ENCODE measurements at regions not wholly inside any gene's neighbourhood (a gene's known extent, or its start where the extent isn't known, plus 50 kb on each side); places are given as distances from the start of the nearest gene placed in this dataset.

GRCh38 chr10:28776519-28776918 is 99.2 kb downstream of the BAMBI start:
- CTCF ChIA-PET = no interaction called here
- H3K9me3 ChIP-seq (ENCODE audit: control insufficient read depth, insufficient read depth, low read depth, low read length) = no peaks in the 10 kb centered on the region
- DNase-seq (ENCODE audit: low read depth, low spot score) (no peak), ATAC-seq (no peak)
- no peak overlapping the region for H3K27ac ChIP-seq (ENCODE audit: low read length)
- H3K4me1 ChIP-seq (ENCODE audit: control insufficient read depth, insufficient read depth, low read length) = no peaks in the 10 kb centered on the region
- in situ Hi-C loops (cut with HindIII; ENCODE audit: low pct_unique_long_range_greater_than_20kb, low sequenced_read_pairs) = no loop called here
- H3K36me3 ChIP-seq (ENCODE audit: control insufficient read depth, insufficient read depth, low read length) = no peaks in the 10 kb centered on the region
- no peaks in the 10 kb centered on the region for H3K27me3 ChIP-seq (ENCODE audit: control insufficient read depth, insufficient read depth, low read length)
- no peak overlapping the region for H3K4me3 ChIP-seq (ENCODE audit: low read depth in 2 of 2, low read length in 2 of 2)
- intact Hi-C loops (cut with micrococcal nuclease; ENCODE audit: unreplicated experiment) = no loop called here
- no TSS peak for BruUV-seq (replicated peaks)
- POLR2A ChIA-PET = no interaction called here
- TF ChIP-seq TCF7L2 (IDR thresholded peaks at IDR 0.05; ENCODE audit: low read depth, low read length) (no peak), SIN3A (IDR thresholded peaks at IDR 0.05; ENCODE audit: borderline replicate concordance, insufficient read depth, low read depth, low read length) (no peak), POLR2AphosphoS5 (IDR thresholded peaks at IDR 0.05; ENCODE audit: low read depth, low read length) (no peak)
- TF ChIP-seq, protein P1, sequence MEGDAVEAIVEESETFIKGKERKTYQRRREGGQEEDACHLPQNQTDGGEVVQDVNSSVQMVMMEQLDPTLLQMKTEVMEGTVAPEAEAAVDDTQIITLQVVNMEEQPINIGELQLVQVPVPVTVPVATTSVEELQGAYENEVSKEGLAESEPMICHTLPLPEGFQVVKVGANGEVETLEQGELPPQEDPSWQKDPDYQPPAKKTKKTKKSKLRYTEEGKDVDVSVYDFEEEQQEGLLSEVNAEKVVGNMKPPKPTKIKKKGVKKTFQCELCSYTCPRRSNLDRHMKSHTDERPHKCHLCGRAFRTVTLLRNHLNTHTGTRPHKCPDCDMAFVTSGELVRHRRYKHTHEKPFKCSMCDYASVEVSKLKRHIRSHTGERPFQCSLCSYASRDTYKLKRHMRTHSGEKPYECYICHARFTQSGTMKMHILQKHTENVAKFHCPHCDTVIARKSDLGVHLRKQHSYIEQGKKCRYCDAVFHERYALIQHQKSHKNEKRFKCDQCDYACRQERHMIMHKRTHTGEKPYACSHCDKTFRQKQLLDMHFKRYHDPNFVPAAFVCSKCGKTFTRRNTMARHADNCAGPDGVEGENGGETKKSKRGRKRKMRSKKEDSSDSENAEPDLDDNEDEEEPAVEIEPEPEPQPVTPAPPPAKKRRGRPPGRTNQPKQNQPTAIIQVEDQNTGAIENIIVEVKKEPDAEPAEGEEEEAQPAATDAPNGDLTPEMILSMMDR (IDR thresholded peaks at IDR 0.05) = no peak
- TF ChIP-seq, protein P2, sequence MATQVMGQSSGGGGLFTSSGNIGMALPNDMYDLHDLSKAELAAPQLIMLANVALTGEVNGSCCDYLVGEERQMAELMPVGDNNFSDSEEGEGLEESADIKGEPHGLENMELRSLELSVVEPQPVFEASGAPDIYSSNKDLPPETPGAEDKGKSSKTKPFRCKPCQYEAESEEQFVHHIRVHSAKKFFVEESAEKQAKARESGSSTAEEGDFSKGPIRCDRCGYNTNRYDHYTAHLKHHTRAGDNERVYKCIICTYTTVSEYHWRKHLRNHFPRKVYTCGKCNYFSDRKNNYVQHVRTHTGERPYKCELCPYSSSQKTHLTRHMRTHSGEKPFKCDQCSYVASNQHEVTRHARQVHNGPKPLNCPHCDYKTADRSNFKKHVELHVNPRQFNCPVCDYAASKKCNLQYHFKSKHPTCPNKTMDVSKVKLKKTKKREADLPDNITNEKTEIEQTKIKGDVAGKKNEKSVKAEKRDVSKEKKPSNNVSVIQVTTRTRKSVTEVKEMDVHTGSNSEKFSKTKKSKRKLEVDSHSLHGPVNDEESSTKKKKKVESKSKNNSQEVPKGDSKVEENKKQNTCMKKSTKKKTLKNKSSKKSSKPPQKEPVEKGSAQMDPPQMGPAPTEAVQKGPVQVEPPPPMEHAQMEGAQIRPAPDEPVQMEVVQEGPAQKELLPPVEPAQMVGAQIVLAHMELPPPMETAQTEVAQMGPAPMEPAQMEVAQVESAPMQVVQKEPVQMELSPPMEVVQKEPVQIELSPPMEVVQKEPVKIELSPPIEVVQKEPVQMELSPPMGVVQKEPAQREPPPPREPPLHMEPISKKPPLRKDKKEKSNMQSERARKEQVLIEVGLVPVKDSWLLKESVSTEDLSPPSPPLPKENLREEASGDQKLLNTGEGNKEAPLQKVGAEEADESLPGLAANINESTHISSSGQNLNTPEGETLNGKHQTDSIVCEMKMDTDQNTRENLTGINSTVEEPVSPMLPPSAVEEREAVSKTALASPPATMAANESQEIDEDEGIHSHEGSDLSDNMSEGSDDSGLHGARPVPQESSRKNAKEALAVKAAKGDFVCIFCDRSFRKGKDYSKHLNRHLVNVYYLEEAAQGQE (IDR thresholded peaks at IDR 0.05; ENCODE audit: insufficient read depth in 1 of 2, low read depth in 2 of 2, low read length in 1 of 2) = no peak

- no TSS peak for BruUV-seq (replicated peaks)
- intact Hi-C loops (cut with micrococcal nuclease; ENCODE audit: unreplicated experiment) (no loop called here), in situ Hi-C loops (cut with HindIII; ENCODE audit: low pct_unique_long_range_greater_than_20kb, low sequenced_read_pairs) (no loop called here)
- Histone ChIP-seq H3K27me3 (ENCODE audit: control insufficient read depth, insufficient read depth, low read length) (no peaks in the 10 kb centered on the region), H3K9me3 (ENCODE audit: control insufficient read depth, insufficient read depth, low read depth, low read length) (no peaks in the 10 kb centered on the region), H3K4me3 (ENCODE audit: low read depth in 2 of 2, low read length in 2 of 2) (no peak overlapping the region), H3K4me1 (ENCODE audit: control insufficient read depth, insufficient read depth, low read length) (no peaks in the 10 kb centered on the region), H3K36me3 (ENCODE audit: control insufficient read depth, insufficient read depth, low read length) (no peaks in the 10 kb centered on the region), H3K27ac (ENCODE audit: low read length) (no peak overlapping the region)
- ATAC-seq (no peak), DNase-seq (ENCODE audit: low read depth, low spot score) (no peak)
- no peak for TF ChIP-seq SIN3A (IDR thresholded peaks at IDR 0.05; ENCODE audit: borderline replicate concordance, insufficient read depth, low read depth, low read length)
- TF ChIP-seq, protein P1 (IDR thresholded peaks at IDR 0.05) = no peak
- TF ChIP-seq TCF7L2 (IDR thresholded peaks at IDR 0.05; ENCODE audit: low read depth, low read length) = no peak
- TF ChIP-seq, protein P2 (IDR thresholded peaks at IDR 0.05; ENCODE audit: insufficient read depth in 1 of 2, low read depth in 2 of 2, low read length in 1 of 2) = no peak
- TF ChIP-seq POLR2AphosphoS5 (IDR thresholded peaks at IDR 0.05; ENCODE audit: low read depth, low read length) = no peak
- CTCF ChIA-PET = no interaction called here
- POLR2A ChIA-PET = no interaction called here
Measured at GRCh38 chr10:28777911-28778310, 100.6 kb downstream of the BAMBI start.

All from Panc1 (cell line).